NT2/D1 (cell line): ENCODE measurements at regions not wholly inside any gene's neighbourhood (a gene's known extent, or its start where the extent isn't known, plus 50 kb on each side); places are given as distances from the start of the nearest gene placed in this dataset.

ENCODE experiments used
- YY1 ChIP-seq: IDR thresholded peaks from 2 replicates; pipeline ENCODE4 v1.6.1; 2011; ENCODE audit not compliant: insufficient read length, insufficient read depth
- ZNF274 ChIP-seq: IDR thresholded peaks from 2 replicates; pipeline ENCODE4 v1.6.1; 2011; ENCODE audit warnings: mild to moderate bottlenecking, low read depth, low read length

DNA sequence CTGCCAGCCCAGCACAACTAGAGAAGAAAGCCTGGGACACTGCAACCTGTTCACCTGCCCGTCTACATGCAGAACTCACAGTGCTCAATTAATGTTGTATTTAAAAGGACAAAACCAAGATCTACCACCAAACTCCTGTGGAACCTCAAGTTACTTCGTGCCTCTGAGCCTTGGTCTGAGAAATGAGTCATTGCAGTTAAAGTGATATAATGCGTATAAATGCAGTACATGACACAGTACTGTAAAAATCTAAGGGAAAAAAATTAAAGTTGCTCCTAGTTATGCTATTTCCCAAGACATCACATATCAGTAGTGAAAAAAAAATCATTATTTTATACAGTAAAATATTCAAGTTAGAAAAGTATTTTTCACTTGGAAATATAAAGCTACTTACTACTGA is 138.9 kb downstream of the ZIC4 start:
- TF ChIP-seq ZNF274 (no peak), YY1 (no peak)
